OCI-LY3 (cell line): ENCODE measurements at regions not wholly inside any gene's neighbourhood (a gene's known extent, or its start where the extent isn't known, plus 50 kb on each side); places are given as distances from the start of the nearest gene placed in this dataset.

Experiments used
- EZH2phosphoT487 ChIP-seq: fragments of 200-600 bp; shearing (Covaris generic); IDR thresholded peaks from 2 replicates; pipeline ENCODE4 v1.6.1; 2018; ENCODE audit warnings: antibody characterized with exemption, mixed run types, low read depth
- TF ChIP-seq, protein P1 (sequence below): fragments of 200-600, 300-600 bp; sonication (generic); IDR thresholded peaks from 2 replicates; pipeline ENCODE4 v1.5.1; 2014; ENCODE audit warnings: antibody characterized with exemption, low read length, low read depth

DNA sequence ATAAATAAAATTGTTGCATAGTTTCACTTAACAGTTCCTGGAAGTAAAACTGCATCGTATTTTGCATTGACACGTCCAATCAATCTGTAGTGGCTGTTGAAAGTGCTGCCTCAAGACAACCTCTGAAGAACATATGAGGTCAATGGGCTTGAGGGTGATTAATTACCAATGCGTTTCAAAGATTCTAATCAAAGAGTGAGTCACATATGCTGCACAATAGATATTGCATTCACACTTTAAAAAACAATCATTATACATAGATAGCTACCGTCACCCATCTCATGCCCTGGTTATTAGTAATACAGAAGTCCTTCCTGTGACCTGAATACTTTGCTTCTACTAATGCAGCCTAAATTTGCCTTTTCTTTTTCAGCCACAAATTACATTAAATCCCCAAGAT is 743.3 kb upstream of the SLIT2 start:
- TF ChIP-seq, protein P1, sequence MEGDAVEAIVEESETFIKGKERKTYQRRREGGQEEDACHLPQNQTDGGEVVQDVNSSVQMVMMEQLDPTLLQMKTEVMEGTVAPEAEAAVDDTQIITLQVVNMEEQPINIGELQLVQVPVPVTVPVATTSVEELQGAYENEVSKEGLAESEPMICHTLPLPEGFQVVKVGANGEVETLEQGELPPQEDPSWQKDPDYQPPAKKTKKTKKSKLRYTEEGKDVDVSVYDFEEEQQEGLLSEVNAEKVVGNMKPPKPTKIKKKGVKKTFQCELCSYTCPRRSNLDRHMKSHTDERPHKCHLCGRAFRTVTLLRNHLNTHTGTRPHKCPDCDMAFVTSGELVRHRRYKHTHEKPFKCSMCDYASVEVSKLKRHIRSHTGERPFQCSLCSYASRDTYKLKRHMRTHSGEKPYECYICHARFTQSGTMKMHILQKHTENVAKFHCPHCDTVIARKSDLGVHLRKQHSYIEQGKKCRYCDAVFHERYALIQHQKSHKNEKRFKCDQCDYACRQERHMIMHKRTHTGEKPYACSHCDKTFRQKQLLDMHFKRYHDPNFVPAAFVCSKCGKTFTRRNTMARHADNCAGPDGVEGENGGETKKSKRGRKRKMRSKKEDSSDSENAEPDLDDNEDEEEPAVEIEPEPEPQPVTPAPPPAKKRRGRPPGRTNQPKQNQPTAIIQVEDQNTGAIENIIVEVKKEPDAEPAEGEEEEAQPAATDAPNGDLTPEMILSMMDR: no peak
- no peak for TF ChIP-seq EZH2phosphoT487
